ENCODE measurements at regions not wholly inside any gene's neighbourhood (a gene's known extent, or its start where the extent isn't known, plus 50 kb on each side); places are given as distances from the start of the nearest gene placed in this dataset.

DNA sequence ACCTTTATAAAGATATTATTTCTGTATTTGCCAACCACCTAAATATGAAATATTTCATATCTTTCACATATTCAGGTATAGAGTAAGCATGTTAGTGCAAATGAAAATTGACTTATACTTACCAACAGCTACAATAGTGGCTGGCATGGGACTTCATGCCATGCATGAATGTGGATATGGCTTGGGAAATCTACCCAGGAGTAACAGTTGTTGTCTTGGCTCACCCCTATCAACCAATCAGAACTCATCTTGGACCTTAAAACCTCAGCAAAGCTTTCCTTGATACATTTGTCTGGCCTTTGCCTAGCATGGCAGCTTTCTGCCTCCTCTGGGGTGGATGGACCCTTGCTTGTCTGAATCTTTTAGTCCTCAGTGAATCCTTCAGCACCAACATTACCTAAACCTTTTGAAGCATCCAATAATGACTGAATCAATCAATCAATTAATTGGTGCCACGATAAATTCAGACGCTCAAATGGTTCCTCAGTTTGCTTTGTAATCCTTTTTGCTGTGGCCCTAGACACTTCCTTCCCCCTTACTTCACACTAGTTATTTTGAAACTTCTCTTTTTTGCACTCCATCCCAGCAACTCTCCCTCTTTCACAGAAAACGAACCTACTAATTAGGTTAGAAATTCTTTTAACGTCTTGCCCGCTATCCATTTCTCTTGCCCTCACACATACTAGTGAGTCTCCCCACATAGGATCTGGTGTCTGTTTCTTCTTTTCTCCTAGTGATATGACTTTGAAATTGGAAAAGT, 132.3 kb upstream of the ZNF608 start:
- H3K36me3 ChIP-seq (ENCODE audit: control insufficient read depth in 3 of 3, insufficient read depth in 3 of 3, low read length in 3 of 3), result no peaks in the 10 kb centered on the region
- no peak overlapping the region for H3K9ac ChIP-seq (ENCODE audit: low read depth in 1 of 3, low read length in 3 of 3)
- H3K4me3 ChIP-seq (ENCODE audit: low read length in 3 of 3), result no peak overlapping the region
- no peaks in the 10 kb centered on the region for H3K9me3 ChIP-seq (ENCODE audit: control insufficient read depth in 3 of 3, low read length in 3 of 3)
- no peak overlapping the region for H3K27ac ChIP-seq (ENCODE audit: low read depth, low read length)
- no peaks in the 10 kb centered on the region for H3K27me3 ChIP-seq (ENCODE audit: control insufficient read depth in 3 of 3, insufficient read depth in 3 of 3, low read length in 3 of 3)
- peaks cover 10 to 24% (median 14%) of the 10 kb centered on the region in 3 donors for H3K4me1 ChIP-seq (ENCODE audit: control insufficient read depth in 3 of 3, insufficient read depth in 3 of 3, low read length in 3 of 3)

DNA sequence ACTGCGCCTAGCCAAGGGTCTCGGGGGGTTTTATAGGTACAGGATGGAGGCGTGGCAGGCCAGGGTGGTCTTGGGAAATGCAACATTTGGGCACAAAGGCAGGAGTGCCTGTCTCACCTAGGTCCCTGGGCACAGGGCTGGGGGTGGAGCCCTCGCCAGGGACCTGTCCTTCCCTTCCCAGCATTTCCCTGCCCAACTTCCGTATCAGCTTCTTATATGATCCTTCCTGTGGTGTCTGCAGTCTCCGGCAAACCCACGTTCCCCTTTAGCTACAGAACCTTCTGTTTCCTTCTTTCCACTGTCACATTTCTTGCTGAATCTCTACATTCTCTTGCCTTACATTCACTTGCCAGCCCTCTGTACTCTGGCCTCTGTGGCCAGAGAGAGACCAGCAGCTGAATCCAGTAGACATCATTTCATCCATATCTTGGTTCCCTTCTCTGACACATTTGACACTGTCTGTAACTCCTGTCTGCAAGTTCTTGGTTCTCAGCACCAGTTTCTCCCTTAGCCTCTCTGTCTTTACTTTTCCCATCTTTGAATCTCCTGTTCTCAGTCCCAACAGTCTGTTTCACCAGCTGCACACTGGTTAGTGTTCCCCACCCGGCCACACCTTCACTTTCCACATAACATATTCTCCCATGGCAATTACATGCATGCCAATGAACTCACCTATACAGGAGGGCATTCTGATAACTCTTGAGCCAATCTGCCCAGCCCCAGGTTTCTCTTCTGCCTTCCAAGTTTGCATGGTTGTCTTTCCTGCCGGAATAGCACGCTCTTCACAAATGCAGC, 134.7 kb upstream of the ZNF608 start:
- no peak overlapping the region for H3K27ac ChIP-seq (ENCODE audit: low read depth, low read length)
- H3K9ac ChIP-seq (ENCODE audit: low read depth in 1 of 3, low read length in 3 of 3), result no peak overlapping the region
- no peaks in the 10 kb centered on the region for H3K9me3 ChIP-seq (ENCODE audit: control insufficient read depth in 3 of 3, low read length in 3 of 3)
- H3K36me3 ChIP-seq (ENCODE audit: control insufficient read depth in 3 of 3, insufficient read depth in 3 of 3, low read length in 3 of 3), result no peaks in the 10 kb centered on the region
- no peaks in the 10 kb centered on the region for H3K27me3 ChIP-seq (ENCODE audit: control insufficient read depth in 3 of 3, insufficient read depth in 3 of 3, low read length in 3 of 3)
- H3K4me1 ChIP-seq (ENCODE audit: control insufficient read depth in 3 of 3, insufficient read depth in 3 of 3, low read length in 3 of 3), result peaks cover 10 to 24% (median 14%) of the 10 kb centered on the region in 3 donors
- no peak overlapping the region for H3K4me3 ChIP-seq (ENCODE audit: low read length in 3 of 3)

DNA sequence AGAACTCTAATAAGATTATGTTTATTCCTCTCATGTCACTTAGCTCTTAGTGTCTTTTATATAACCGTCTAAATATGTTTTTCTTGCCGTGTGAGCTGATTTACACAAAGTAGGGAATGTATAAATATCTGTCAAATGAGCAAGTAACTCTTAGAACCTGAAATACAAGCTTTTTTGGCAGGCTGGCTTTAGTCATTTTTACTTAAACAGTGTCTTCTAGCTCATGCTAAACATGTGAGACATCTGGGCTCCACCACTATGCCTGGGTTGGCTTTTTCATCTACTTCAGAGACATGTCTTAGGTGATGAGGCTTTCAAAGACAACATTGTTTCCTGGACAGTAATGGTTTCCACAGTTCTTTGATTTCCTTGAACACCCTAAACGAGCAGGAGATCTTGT, 137.2 kb upstream of the ZNF608 start:
- peaks cover 2 to 5% (median 4%) of the 10 kb centered on the region in 3 donors for H3K4me1 ChIP-seq (ENCODE audit: control insufficient read depth in 3 of 3, insufficient read depth in 3 of 3, low read length in 3 of 3)
- no peak overlapping the region for H3K9ac ChIP-seq (ENCODE audit: low read depth in 1 of 3, low read length in 3 of 3)
- no peaks in the 10 kb centered on the region for H3K9me3 ChIP-seq (ENCODE audit: control insufficient read depth in 3 of 3, low read length in 3 of 3)
- H3K36me3 ChIP-seq (ENCODE audit: control insufficient read depth in 3 of 3, insufficient read depth in 3 of 3, low read length in 3 of 3), result no peaks in the 10 kb centered on the region
- no peaks in the 10 kb centered on the region for H3K27me3 ChIP-seq (ENCODE audit: control insufficient read depth in 3 of 3, insufficient read depth in 3 of 3, low read length in 3 of 3)
- H3K27ac ChIP-seq (ENCODE audit: low read depth, low read length), result no peak overlapping the region
- H3K4me3 ChIP-seq (ENCODE audit: low read length in 3 of 3), result no peak overlapping the region

DNA sequence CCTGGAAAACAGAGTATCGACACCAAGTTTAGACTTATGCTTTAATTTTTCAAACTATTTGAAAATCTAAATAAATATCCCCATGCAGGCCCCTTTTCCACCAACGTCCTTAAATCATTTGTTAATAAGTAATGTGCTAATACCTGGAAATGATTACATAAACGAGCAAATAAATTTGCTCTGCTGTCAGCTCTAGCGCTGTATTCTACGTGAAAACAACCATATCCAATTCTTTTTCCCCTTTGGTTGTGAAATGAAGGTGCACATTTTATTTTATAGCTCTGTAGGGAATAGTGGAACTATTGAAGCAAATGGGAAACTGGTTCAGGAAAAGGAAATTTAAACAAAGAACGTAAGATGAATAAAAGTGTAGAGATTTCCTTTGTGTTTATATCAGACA, 137.7 kb upstream of the ZNF608 start:
- H3K4me3 ChIP-seq (ENCODE audit: low read length in 3 of 3), result no peak overlapping the region

GRCh38 chr5:124885490-124885889, 139.1 kb upstream of the ZNF608 start:
- Histone ChIP-seq H3K36me3 (ENCODE audit: control insufficient read depth in 3 of 3, insufficient read depth in 3 of 3, low read length in 3 of 3) (no peaks in the 10 kb centered on the region), H3K9me3 (ENCODE audit: control insufficient read depth in 3 of 3, low read length in 3 of 3) (no peaks in the 10 kb centered on the region), H3K4me3 (ENCODE audit: low read length in 3 of 3) (no peak overlapping the region), H3K9ac (ENCODE audit: low read depth in 1 of 3, low read length in 3 of 3) (no peak overlapping the region), H3K27ac (ENCODE audit: low read depth, low read length) (no peak overlapping the region), H3K27me3 (ENCODE audit: control insufficient read depth in 3 of 3, insufficient read depth in 3 of 3, low read length in 3 of 3) (no peaks in the 10 kb centered on the region), H3K4me1 (ENCODE audit: control insufficient read depth in 3 of 3, insufficient read depth in 3 of 3, low read length in 3 of 3) (peaks cover 4 to 9% (median 8%) of the 10 kb centered on the region in 3 donors)

More for the DNA sequence above, 137.7 kb upstream of the ZNF608 start:
- Histone ChIP-seq H3K4me1 (ENCODE audit: control insufficient read depth in 3 of 3, insufficient read depth in 3 of 3, low read length in 3 of 3) (peaks cover 4 to 8% (median 4%) of the 10 kb centered on the region in 3 donors), H3K27ac (ENCODE audit: low read depth, low read length) (no peak overlapping the region), H3K9ac (ENCODE audit: low read depth in 1 of 3, low read length in 3 of 3) (no peak overlapping the region), H3K27me3 (ENCODE audit: control insufficient read depth in 3 of 3, insufficient read depth in 3 of 3, low read length in 3 of 3) (no peaks in the 10 kb centered on the region), H3K36me3 (ENCODE audit: control insufficient read depth in 3 of 3, insufficient read depth in 3 of 3, low read length in 3 of 3) (no peaks in the 10 kb centered on the region), H3K9me3 (ENCODE audit: control insufficient read depth in 3 of 3, low read length in 3 of 3) (no peaks in the 10 kb centered on the region)

DNA sequence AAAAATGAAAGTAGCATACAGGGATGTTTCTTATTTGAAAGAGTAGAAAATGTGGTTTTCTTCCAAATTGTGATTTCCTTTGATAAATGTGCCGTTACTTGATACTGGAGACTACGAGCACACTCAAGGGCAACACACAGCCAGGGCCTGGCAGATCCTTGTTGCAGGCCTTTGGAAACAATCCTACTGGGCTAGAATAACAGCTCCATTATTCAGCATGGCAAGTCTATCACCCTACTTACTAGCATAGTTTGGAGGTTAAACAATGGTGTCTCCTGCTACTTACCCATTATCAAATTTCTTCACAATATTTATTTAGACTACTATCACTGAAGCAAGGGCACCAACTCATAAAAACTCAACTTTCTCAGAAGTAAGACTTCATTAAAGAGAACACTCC, 140.8 kb upstream of the ZNF608 start:
- Histone ChIP-seq H3K36me3 (ENCODE audit: control insufficient read depth in 3 of 3, insufficient read depth in 3 of 3, low read length in 3 of 3) (no peaks in the 10 kb centered on the region), H3K27me3 (ENCODE audit: control insufficient read depth in 3 of 3, insufficient read depth in 3 of 3, low read length in 3 of 3) (no peaks in the 10 kb centered on the region), H3K4me3 (ENCODE audit: low read length in 3 of 3) (no peak overlapping the region), H3K27ac (ENCODE audit: low read depth, low read length) (no peak overlapping the region), H3K4me1 (ENCODE audit: control insufficient read depth in 3 of 3, insufficient read depth in 3 of 3, low read length in 3 of 3) (peaks cover 4 to 9% (median 8%) of the 10 kb centered on the region in 3 donors), H3K9me3 (ENCODE audit: control insufficient read depth in 3 of 3, low read length in 3 of 3) (no peaks in the 10 kb centered on the region), H3K9ac (ENCODE audit: low read depth in 1 of 3, low read length in 3 of 3) (peak overlapping the region in 1 of 3 donors; percentile 46)

- Histone ChIP-seq H3K27ac (ENCODE audit: low read depth, low read length) (peak overlapping the region; percentile 1), H3K27me3 (ENCODE audit: control insufficient read depth in 3 of 3, insufficient read depth in 3 of 3, low read length in 3 of 3) (no peaks in the 10 kb centered on the region), H3K9ac (ENCODE audit: low read depth in 1 of 3, low read length in 3 of 3) (peak overlapping the region; percentile 1 to 63 (median 46)), H3K4me1 (ENCODE audit: control insufficient read depth in 3 of 3, insufficient read depth in 3 of 3, low read length in 3 of 3) (peaks cover 4 to 9% (median 8%) of the 10 kb centered on the region in 3 donors), H3K4me3 (ENCODE audit: low read length in 3 of 3) (peak overlapping the region in 2 of 3 donors; percentile 29 to 38), H3K36me3 (ENCODE audit: control insufficient read depth in 3 of 3, insufficient read depth in 3 of 3, low read length in 3 of 3) (no peaks in the 10 kb centered on the region), H3K9me3 (ENCODE audit: control insufficient read depth in 3 of 3, low read length in 3 of 3) (no peaks in the 10 kb centered on the region)
Measured at GRCh38 chr5:124888050-124888506, 141.6 kb upstream of the ZNF608 start.

DNA sequence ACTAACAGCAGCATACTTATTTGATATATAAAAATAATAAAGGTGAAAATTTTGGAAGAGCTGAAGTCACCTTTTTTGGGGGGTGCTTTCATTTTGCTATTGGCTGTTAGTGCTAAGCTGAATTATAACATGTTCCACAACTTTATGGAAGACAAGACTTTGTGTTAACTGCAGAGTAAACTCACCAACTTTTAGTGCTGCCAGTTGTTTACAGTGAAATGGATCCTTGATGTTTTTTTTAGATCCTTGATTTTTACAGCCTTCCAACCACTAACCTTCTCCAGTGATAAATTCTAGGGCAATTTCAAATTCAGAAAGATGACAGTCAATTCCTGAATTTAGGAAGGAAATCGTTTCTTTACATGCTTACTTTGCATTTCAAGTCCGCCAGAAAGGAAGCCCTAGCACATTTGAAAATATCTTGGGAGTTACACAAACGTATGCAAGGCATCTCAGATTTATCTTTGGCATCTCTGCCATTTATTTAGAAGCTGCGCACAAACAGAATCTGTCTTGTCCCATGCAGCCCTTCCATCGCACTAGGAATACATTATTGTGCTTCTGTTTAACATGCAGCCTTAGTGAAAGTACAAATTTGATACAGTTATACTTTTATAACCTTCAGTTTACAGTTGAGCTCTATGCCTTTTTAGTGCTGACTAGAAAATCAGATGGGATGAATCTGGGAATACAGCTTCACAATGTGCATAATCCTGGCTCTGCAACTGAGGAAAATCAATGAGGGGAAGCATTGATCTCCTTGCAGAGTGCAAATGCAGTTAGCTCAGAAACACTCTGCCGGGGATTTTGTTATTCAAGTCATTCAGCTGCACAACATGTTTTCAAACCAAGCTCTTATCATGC, 142.4 kb upstream of the ZNF608 start:
- Histone ChIP-seq H3K4me3 (ENCODE audit: low read length in 3 of 3) (peak overlapping the region in 2 of 3 donors; percentile 17 to 38), H3K9ac (ENCODE audit: low read depth in 1 of 3, low read length in 3 of 3) (peak overlapping the region; percentile 18 to 63 (median 58)), H3K27ac (ENCODE audit: low read depth, low read length) (peak overlapping the region; percentile 1)

DNA sequence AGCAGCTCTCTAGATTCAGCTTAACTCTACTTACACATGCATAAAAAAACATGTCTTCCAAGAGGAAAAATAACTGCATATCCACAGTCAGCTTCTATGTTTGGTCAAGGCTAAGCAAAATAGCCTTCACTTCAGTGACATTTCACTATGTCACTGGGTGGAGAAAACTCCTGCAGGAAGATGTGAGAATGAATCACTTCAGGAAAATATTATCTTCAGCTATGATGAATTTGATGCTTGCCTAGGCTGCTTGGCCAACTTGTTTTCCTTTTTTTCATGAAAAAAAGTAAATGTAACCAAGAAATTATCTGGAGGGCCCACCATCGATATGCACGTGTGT, 143.0 kb upstream of the ZNF608 start:
- no peak overlapping the region for H3K9ac ChIP-seq (ENCODE audit: low read depth in 1 of 3, low read length in 3 of 3)
- H3K4me3 ChIP-seq (ENCODE audit: low read length in 3 of 3), result no peak overlapping the region
- H3K9me3 ChIP-seq (ENCODE audit: control insufficient read depth in 3 of 3, low read length in 3 of 3), result no peaks in the 10 kb centered on the region
- H3K27ac ChIP-seq (ENCODE audit: low read depth, low read length), result no peak overlapping the region
- H3K4me1 ChIP-seq (ENCODE audit: control insufficient read depth in 3 of 3, insufficient read depth in 3 of 3, low read length in 3 of 3), result peaks cover 4 to 9% (median 8%) of the 10 kb centered on the region in 3 donors
- H3K27me3 ChIP-seq (ENCODE audit: control insufficient read depth in 3 of 3, insufficient read depth in 3 of 3, low read length in 3 of 3), result no peaks in the 10 kb centered on the region
- no peaks in the 10 kb centered on the region for H3K36me3 ChIP-seq (ENCODE audit: control insufficient read depth in 3 of 3, insufficient read depth in 3 of 3, low read length in 3 of 3)

More for the DNA sequence above, 142.4 kb upstream of the ZNF608 start:
- Histone ChIP-seq H3K4me1 (ENCODE audit: control insufficient read depth in 3 of 3, insufficient read depth in 3 of 3, low read length in 3 of 3) (peaks cover 4 to 9% (median 8%) of the 10 kb centered on the region in 3 donors), H3K36me3 (ENCODE audit: control insufficient read depth in 3 of 3, insufficient read depth in 3 of 3, low read length in 3 of 3) (no peaks in the 10 kb centered on the region), H3K27me3 (ENCODE audit: control insufficient read depth in 3 of 3, insufficient read depth in 3 of 3, low read length in 3 of 3) (no peaks in the 10 kb centered on the region), H3K9me3 (ENCODE audit: control insufficient read depth in 3 of 3, low read length in 3 of 3) (no peaks in the 10 kb centered on the region)
